ENCODE measurements at regions not wholly inside any gene's neighbourhood (a gene's known extent, or its start where the extent isn't known, plus 50 kb on each side); places are given as distances from the start of the nearest gene placed in this dataset.

GRCh38 chr4:57444671-57445070, 334.5 kb upstream of the IGFBP7 start:
- intact Hi-C loops (cut with micrococcal nuclease): loop anchor here (5.0 kb wide), 1 partner anchor 282 kb away; no protein-coding TSS in a partner anchor
- Histone ChIP-seq H3K36me3 (ENCODE audit: low read depth, low read length) (no peaks in the 10 kb centered on the region), H3K9ac (ENCODE audit: low read length) (no peak overlapping the region), H3K9me2 (replicated peaks; ENCODE audit: low read length) (no peaks in the 10 kb centered on the region), H3K4me1 (ENCODE audit: insufficient read depth, low read length) (no peaks in the 10 kb centered on the region), H3K79me2 (ENCODE audit: low read length) (no peaks in the 10 kb centered on the region), H3K27ac (ENCODE audit: low read length) (no peak overlapping the region), H3K4me3 (ENCODE audit: low read length) (no peak overlapping the region), H3K27me3 (ENCODE audit: low read length) (peaks cover 76% of the 10 kb centered on the region), H2AFZ (ENCODE audit: low read length) (no peak overlapping the region), H3F3A (ENCODE audit: low read length, unreplicated experiment) (no peaks in the 10 kb centered on the region), H4K20me1 (ENCODE audit: low read length) (no peaks in the 10 kb centered on the region), H3K4me2 (ENCODE audit: low read length) (no peak overlapping the region), H3K9me3 (ENCODE audit: low read length) (no peaks in the 10 kb centered on the region)
- no peak for TF ChIP-seq EZH2 (IDR thresholded peaks at IDR 0.05; ENCODE audit: low read length, unreplicated experiment)
- TF ChIP-seq CTCF (conservative IDR thresholded peaks at IDR 0.05; ENCODE audit: low read depth, low read length): no peak
- no peak for TF ChIP-seq EZH2phosphoT487 (IDR thresholded peaks at IDR 0.05; ENCODE audit: borderline replicate concordance, low read length)
- ATAC-seq (no peak), DNase-seq (no peak)
- CTCF ChIA-PET: no interaction called here
- POLR2A ChIA-PET (ENCODE audit: unreplicated experiment): no interaction called here
- no TSS peak for BruUV-seq (replicated peaks)

GRCh38 chr4:57443787-57444186, 333.6 kb upstream of the IGFBP7 start:
- no peaks in the 10 kb centered on the region for H3F3A ChIP-seq (ENCODE audit: low read length, unreplicated experiment)
- H3K9ac ChIP-seq (ENCODE audit: low read length): no peak overlapping the region
- no peak overlapping the region for H3K4me2 ChIP-seq (ENCODE audit: low read length)
- no TSS peak for BruUV-seq (replicated peaks)
- H3K79me2 ChIP-seq (ENCODE audit: low read length): no peaks in the 10 kb centered on the region
- ChIA-PET CTCF (no interaction called here), POLR2A (ENCODE audit: unreplicated experiment) (no interaction called here)
- TF ChIP-seq CTCF (conservative IDR thresholded peaks at IDR 0.05; ENCODE audit: low read depth, low read length) (no peak), EZH2 (IDR thresholded peaks at IDR 0.05; ENCODE audit: low read length, unreplicated experiment) (no peak), EZH2phosphoT487 (IDR thresholded peaks at IDR 0.05; ENCODE audit: borderline replicate concordance, low read length) (no peak)
- no peak overlapping the region for H3K27ac ChIP-seq (ENCODE audit: low read length)
- H2AFZ ChIP-seq (ENCODE audit: low read length): no peak overlapping the region
- no peak for DNase-seq
- H3K4me3 ChIP-seq (ENCODE audit: low read length): no peak overlapping the region
- H3K9me3 ChIP-seq (ENCODE audit: low read length): no peaks in the 10 kb centered on the region
- H4K20me1 ChIP-seq (ENCODE audit: low read length): no peaks in the 10 kb centered on the region
- H3K4me1 ChIP-seq (ENCODE audit: insufficient read depth, low read length): no peaks in the 10 kb centered on the region
- intact Hi-C loops (cut with micrococcal nuclease): loop anchor here (5.0 kb wide), 1 partner anchor 281 kb away; no protein-coding TSS in a partner anchor
- peaks cover 82% of the 10 kb centered on the region for H3K27me3 ChIP-seq (ENCODE audit: low read length)
- no peak for ATAC-seq
- H3K36me3 ChIP-seq (ENCODE audit: low read depth, low read length): no peaks in the 10 kb centered on the region
- no peaks in the 10 kb centered on the region for H3K9me2 ChIP-seq (replicated peaks; ENCODE audit: low read length)

- Histone ChIP-seq H3K4me3 (ENCODE audit: low read length) (no peak overlapping the region), H3K36me3 (ENCODE audit: low read depth, low read length) (no peaks in the 10 kb centered on the region), H3K9me2 (replicated peaks; ENCODE audit: low read length) (no peaks in the 10 kb centered on the region), H3K4me1 (ENCODE audit: insufficient read depth, low read length) (no peaks in the 10 kb centered on the region), H3K9me3 (ENCODE audit: low read length) (no peaks in the 10 kb centered on the region), H2AFZ (ENCODE audit: low read length) (no peak overlapping the region), H3K27ac (ENCODE audit: low read length) (no peak overlapping the region), H3K79me2 (ENCODE audit: low read length) (no peaks in the 10 kb centered on the region), H3K27me3 (ENCODE audit: low read length) (peaks cover 84% of the 10 kb centered on the region), H3K4me2 (ENCODE audit: low read length) (no peak overlapping the region), H4K20me1 (ENCODE audit: low read length) (no peaks in the 10 kb centered on the region), H3F3A (ENCODE audit: low read length, unreplicated experiment) (no peaks in the 10 kb centered on the region), H3K9ac (ENCODE audit: low read length) (no peak overlapping the region)
- no TSS peak for BruUV-seq (replicated peaks)
- POLR2A ChIA-PET (ENCODE audit: unreplicated experiment): no interaction called here
- DNase-seq (no peak), ATAC-seq (no peak)
- intact Hi-C loops (cut with micrococcal nuclease): loop anchor here (5.0 kb wide), 1 partner anchor 281 kb away; no protein-coding TSS in a partner anchor
- CTCF ChIA-PET: no interaction called here
- no peak for TF ChIP-seq EZH2phosphoT487 (IDR thresholded peaks at IDR 0.05; ENCODE audit: borderline replicate concordance, low read length)
These were observed 333.1 kb upstream of the IGFBP7 start for GRCh38 chr4:57443308-57443707.

Measured in PC-3 (cell line).